ENCODE measurements at regions not wholly inside any gene's neighbourhood (a gene's known extent, or its start where the extent isn't known, plus 50 kb on each side); places are given as distances from the start of the nearest gene placed in this dataset.
"Not testable (repeated sequence)": the region's sequence is repeated elsewhere in the genome, so short reads cannot be mapped to it uniquely, and the experiment has no call there.

- TF ChIP-seq EZH2 (IDR thresholded peaks at IDR 0.05; ENCODE audit: borderline replicate concordance, low read depth, low read length, severe bottlenecking); CTCF (IDR thresholded peaks at IDR 0.05; ENCODE audit: borderline replicate concordance, extremely low read depth, low read length, poor library complexity, severe bottlenecking): not testable (repeated sequence)
Observed at GRCh38 chr6:158891560-158891959, 72.4 kb upstream of the EZR start.

Data from DND-41 (cell line).